ENCODE measurements at regions not wholly inside any gene's neighbourhood (a gene's known extent, or its start where the extent isn't known, plus 50 kb on each side); places are given as distances from the start of the nearest gene placed in this dataset.

DNA sequence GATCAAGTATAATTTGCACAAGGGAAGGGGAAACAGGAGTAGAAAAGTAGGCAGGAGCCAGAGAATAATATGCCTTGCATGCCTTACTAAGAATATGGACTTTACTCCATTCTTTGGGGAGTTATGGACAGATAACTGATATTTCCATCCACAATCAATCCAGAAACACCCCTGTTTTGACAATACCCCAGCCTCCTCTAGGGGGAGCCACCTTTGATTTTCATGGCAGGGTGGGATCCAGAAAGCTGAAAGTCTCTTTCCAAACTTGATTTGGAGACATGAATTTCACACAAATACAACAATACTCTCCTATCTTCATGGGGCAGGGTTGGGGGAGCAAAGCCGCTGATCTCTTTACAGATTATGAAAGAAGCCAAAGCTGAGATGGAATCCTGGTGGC is 404.1 kb downstream of the FOXA2 start:
- Mint-ChIP-seq H3K9me3 (peaks cover 14% of the 10 kb centered on the region), H3K36me3 (no peaks in the 10 kb centered on the region), H3K4me3 (no peak overlapping the region), H3K27ac (no peak overlapping the region), H3K27me3 (no peaks in the 10 kb centered on the region), H3K4me1 (no peaks in the 10 kb centered on the region)
- CTCF ChIA-PET, result no interaction called here
- no peak for DNase-seq

DNA sequence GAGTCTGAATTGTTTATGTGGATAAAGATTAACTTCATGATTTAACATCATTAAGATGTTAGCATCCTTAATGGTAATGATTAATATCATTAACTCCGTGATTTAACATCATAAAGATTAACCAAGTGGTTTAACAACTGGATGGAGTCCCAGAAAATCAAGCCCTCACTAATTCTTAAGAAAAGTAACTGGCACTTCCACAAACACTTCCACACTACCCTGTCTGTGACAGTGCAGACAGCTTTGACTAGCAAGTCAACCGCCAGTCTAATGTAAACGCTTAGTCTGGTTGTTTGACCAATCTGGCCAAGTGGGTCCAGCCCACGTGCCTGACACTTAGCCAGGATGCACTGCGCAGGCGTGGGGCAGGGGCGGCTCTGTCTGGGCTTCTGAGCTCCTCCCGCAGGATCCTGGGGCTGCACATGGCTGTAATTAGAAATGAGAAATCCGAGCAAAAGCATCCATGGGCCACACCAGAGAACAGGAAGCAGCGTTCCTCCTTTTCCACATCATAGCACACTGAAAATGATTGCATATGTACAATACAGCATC is 424.2 kb downstream of the FOXA2 start:
- Mint-ChIP-seq H3K9me3 (peaks cover 9% of the 10 kb centered on the region), H3K27me3 (no peaks in the 10 kb centered on the region), H3K27ac (no peak overlapping the region), H3K4me3 (no peak overlapping the region), H3K4me1 (no peaks in the 10 kb centered on the region), H3K36me3 (no peaks in the 10 kb centered on the region)
- CTCF ChIA-PET, result no interaction called here
- no peak for DNase-seq

- Mint-ChIP-seq H3K27me3 (no peaks in the 10 kb centered on the region), H3K4me1 (no peaks in the 10 kb centered on the region), H3K4me3 (no peak overlapping the region), H3K27ac (no peak overlapping the region), H3K9me3 (peaks cover 13% of the 10 kb centered on the region), H3K36me3 (no peaks in the 10 kb centered on the region)
- CTCF ChIA-PET, result no interaction called here
- no peak for DNase-seq
Observed at GRCh38 chr20:22159276-22159675, 425.1 kb downstream of the FOXA2 start.

- Mint-ChIP-seq H3K27ac (no peak overlapping the region), H3K36me3 (no peaks in the 10 kb centered on the region), H3K4me1 (no peaks in the 10 kb centered on the region), H3K4me3 (no peak overlapping the region), H3K27me3 (no peaks in the 10 kb centered on the region), H3K9me3 (peaks cover 25% of the 10 kb centered on the region)
- no peak for DNase-seq
- CTCF ChIA-PET, result no interaction called here
Observed at GRCh38 chr20:22127587-22127986, 422.1 kb downstream of the PAX1 start.

DNA sequence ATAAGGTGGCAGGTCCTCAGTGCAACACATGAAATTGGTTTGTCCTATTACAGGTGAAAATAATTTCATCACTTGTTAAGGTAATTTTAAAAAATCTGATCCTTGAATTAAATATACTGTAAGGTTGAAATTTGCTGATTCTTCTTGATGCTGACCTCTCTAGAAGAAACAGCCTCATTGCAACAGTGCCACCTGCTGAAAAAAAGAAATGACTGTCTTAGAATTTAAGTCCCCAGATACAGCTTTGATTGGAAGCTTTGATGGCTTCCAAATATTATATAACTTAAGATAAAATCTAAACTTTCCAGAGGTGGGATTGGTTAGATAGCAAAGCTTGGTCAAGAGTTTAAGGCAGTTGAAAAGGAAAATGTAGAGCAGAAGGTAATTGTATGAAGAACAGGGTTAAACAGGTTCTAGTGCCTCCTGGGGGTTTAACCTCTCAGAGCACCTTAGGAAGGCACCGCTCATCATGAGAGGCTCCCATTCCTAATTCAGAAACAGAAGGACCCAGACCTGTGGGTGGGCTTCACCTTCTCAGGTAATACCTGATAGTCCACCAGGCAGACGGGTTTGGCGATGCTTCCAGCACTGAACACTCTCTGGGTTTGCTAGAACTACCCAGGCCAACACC is 401.0 kb downstream of the PAX1 start:
- H3K4me1 Mint-ChIP-seq, result no peaks in the 10 kb centered on the region
- no peaks in the 10 kb centered on the region for H3K27me3 Mint-ChIP-seq
- no peak for DNase-seq
- H3K36me3 Mint-ChIP-seq, result no peaks in the 10 kb centered on the region
- CTCF ChIA-PET, result no interaction called here
- no peak overlapping the region for H3K27ac Mint-ChIP-seq
- H3K9me3 Mint-ChIP-seq, result peaks cover 27% of the 10 kb centered on the region
- no peak overlapping the region for H3K4me3 Mint-ChIP-seq

DNA sequence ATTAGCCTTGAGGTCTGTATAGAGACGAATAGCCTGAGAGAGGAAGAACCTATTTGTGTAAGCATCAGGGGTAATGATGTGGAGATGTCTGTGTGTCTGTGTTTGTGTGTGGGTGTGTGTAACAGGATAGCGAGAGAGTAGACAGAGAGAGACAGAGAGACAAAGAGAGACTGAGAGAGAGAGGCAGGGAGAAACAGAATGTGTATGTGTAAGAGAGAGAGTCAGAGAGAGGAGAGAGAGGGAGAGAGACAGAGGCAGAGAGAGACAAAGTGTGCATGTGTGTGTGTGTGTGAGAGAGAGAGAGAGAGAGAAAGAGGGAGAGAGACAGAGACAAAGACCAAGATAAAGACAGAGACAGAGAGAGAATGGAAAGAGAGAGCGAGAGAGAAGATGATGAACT is 396.1 kb downstream of the PAX1 start:
- Mint-ChIP-seq H3K36me3 (no peaks in the 10 kb centered on the region), H3K27ac (no peak overlapping the region)
- CTCF ChIA-PET, result no interaction called here

GRCh38 chr20:22100686-22101085 is 395.2 kb downstream of the PAX1 start:
- CTCF ChIA-PET, result no interaction called here
- peaks cover 27% of the 10 kb centered on the region for H3K9me3 Mint-ChIP-seq
- no peaks in the 10 kb centered on the region for H3K4me1 Mint-ChIP-seq
- no peak overlapping the region for H3K27ac Mint-ChIP-seq
- DNase-seq, result no peak
- no peaks in the 10 kb centered on the region for H3K36me3 Mint-ChIP-seq
- H3K4me3 Mint-ChIP-seq, result no peak overlapping the region
- H3K27me3 Mint-ChIP-seq, result no peaks in the 10 kb centered on the region

More for the DNA sequence above, 396.1 kb downstream of the PAX1 start:
- DNase-seq, result no peak
- Mint-ChIP-seq H3K27me3 (no peaks in the 10 kb centered on the region), H3K9me3 (peaks cover 27% of the 10 kb centered on the region), H3K4me3 (no peak overlapping the region), H3K4me1 (no peaks in the 10 kb centered on the region)

GRCh38 chr20:22099348-22099747 is 393.9 kb downstream of the PAX1 start:
- Mint-ChIP-seq H3K9me3 (peaks cover 27% of the 10 kb centered on the region), H3K27me3 (no peaks in the 10 kb centered on the region), H3K4me3 (no peak overlapping the region), H3K4me1 (no peaks in the 10 kb centered on the region), H3K36me3 (no peaks in the 10 kb centered on the region), H3K27ac (no peak overlapping the region)
- DNase-seq, result no peak
- CTCF ChIA-PET, result no interaction called here

DNA sequence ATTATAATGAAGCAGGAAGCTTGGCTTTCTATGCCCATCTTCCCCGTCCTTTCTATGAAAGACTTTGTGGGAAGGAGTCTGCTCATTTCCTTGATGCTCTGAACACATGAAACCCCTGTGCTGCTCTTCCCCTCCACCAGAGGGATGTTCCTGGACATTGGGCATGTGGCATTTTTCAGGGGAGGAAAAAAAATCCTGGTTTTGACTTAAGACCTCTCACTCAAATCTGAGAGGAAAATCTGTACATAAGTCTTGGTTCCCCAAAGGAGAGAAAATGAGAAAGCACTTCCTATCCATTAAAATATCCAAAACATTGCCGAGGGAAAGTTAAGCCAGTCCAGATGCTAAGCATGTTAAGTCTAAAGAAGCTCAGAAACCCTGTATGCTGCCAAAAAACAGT is 393.0 kb downstream of the PAX1 start:
- DNase-seq, result no peak
- Mint-ChIP-seq H3K9me3 (peaks cover 28% of the 10 kb centered on the region), H3K4me1 (no peaks in the 10 kb centered on the region), H3K36me3 (no peaks in the 10 kb centered on the region), H3K27me3 (no peaks in the 10 kb centered on the region), H3K27ac (no peak overlapping the region), H3K4me3 (no peak overlapping the region)
- CTCF ChIA-PET, result no interaction called here

GRCh38 chr20:22093122-22093521 is 387.7 kb downstream of the PAX1 start:
- Mint-ChIP-seq H3K27me3 (no peaks in the 10 kb centered on the region), H3K4me1 (no peaks in the 10 kb centered on the region)
- CTCF ChIA-PET, result no interaction called here

DNA sequence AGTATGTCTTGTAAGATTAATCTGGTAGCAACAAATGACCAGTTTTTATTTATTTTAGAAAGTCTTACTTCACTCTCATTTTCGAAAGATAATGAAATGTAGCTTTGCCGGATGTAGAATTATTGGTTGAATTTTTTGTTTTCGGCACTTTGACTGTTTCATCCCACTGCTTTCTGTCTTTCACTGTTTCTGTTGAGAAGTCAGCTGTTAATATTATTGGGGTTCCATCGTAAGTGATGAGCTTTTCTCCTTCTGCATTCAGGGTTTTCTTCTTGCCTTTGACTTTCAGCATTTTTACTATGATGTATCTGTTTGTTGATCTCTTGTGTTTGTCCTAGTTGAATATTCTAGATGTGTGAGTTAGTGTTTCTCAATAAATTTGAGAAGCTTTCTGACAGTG is 383.4 kb downstream of the PAX1 start:
- CTCF ChIA-PET, result no interaction called here
- DNase-seq, result no peak

More at GRCh38 chr20:22093122-22093521, 387.7 kb downstream of the PAX1 start:
- H3K9me3 Mint-ChIP-seq, result peaks cover 29% of the 10 kb centered on the region
- no peak overlapping the region for H3K27ac Mint-ChIP-seq
- H3K4me3 Mint-ChIP-seq, result no peak overlapping the region
- H3K36me3 Mint-ChIP-seq, result no peaks in the 10 kb centered on the region
- DNase-seq, result no peak

GRCh38 chr20:22080985-22081384 is 375.5 kb downstream of the PAX1 start:
- CTCF ChIA-PET, result no interaction called here

More for the DNA sequence above, 383.4 kb downstream of the PAX1 start:
- Mint-ChIP-seq H3K4me1 (no peaks in the 10 kb centered on the region), H3K27me3 (no peaks in the 10 kb centered on the region), H3K9me3 (peaks cover 18% of the 10 kb centered on the region), H3K27ac (no peak overlapping the region), H3K4me3 (no peak overlapping the region), H3K36me3 (no peaks in the 10 kb centered on the region)

DNA sequence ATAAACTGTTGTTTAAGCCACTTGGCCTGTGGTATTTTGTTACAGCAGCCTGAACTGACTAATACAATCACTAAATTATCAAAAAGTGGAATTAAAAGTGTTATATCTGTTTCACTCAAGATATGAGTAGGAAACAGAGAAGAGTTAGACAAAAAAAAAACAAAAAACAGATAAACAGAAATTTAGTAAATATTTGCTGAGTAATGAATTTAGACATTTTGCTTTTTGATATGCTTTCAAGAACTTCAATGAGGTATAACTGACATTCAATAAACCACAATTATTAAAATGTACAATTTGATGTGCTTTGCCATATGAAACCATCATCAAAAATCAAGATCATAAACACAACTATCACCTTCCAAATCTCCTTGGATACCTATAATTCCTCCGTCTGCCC is 369.2 kb downstream of the PAX1 start:
- CTCF ChIA-PET, result no interaction called here
- no peaks in the 10 kb centered on the region for H3K36me3 Mint-ChIP-seq
- no peak overlapping the region for H3K4me3 Mint-ChIP-seq
- DNase-seq, result no peak
- H3K27ac Mint-ChIP-seq, result no peak overlapping the region
- H3K4me1 Mint-ChIP-seq, result no peaks in the 10 kb centered on the region
- H3K9me3 Mint-ChIP-seq, result peaks cover 5% of the 10 kb centered on the region
- no peaks in the 10 kb centered on the region for H3K27me3 Mint-ChIP-seq

More at GRCh38 chr20:22080985-22081384, 375.5 kb downstream of the PAX1 start:
- no peak for DNase-seq
- Mint-ChIP-seq H3K4me3 (no peak overlapping the region), H3K4me1 (no peaks in the 10 kb centered on the region), H3K27ac (no peak overlapping the region), H3K27me3 (no peaks in the 10 kb centered on the region), H3K9me3 (peaks cover 7% of the 10 kb centered on the region), H3K36me3 (no peaks in the 10 kb centered on the region)

DNA sequence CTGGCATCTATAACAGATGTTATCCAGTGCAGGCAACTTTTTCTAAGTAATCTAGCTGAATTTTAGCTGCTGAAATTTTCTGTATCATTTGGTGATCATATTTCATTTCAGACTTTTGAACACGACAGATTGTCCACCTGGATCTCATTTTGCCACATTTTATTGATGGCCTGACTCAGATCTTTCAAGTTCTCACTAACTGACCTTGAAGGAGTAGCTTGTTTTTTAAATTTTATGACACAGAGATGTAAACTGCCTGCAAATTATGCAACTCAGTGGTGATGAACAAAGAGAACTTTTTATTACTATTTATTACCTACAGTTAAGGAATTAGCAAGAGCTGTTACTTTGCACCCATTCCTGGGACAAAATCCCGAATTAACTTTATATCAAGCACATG is 366.4 kb downstream of the PAX1 start:
- H3K27ac Mint-ChIP-seq, result no peak overlapping the region
- DNase-seq, result no peak
- CTCF ChIA-PET, result no interaction called here

DNA sequence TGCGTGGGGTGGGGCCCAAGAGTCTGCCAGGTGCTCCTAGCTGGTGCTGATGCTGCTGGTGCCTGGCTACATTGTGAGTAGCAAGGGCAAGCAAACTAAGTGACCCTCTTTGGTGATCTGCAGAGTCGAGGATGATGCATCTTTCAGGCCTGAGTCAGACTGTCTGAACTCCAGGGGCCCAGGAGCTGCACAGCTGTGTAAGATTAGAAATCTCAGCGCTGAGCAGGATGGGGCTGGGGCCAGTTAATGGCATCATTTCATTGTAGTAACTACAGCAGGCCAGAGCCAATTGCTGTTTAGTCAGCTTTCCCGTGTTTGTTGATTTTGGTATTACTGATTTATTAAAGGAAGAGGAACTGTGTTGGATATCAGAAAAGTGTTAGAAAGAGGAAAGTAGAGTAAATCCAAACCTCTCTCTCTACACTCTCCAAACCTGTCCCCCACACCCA is 365.2 kb downstream of the PAX1 start:
- Mint-ChIP-seq H3K9me3 (peaks cover 12% of the 10 kb centered on the region), H3K27me3 (no peaks in the 10 kb centered on the region), H3K27ac (no peak overlapping the region), H3K4me3 (no peak overlapping the region), H3K36me3 (no peaks in the 10 kb centered on the region), H3K4me1 (no peaks in the 10 kb centered on the region)
- DNase-seq, result no peak
- CTCF ChIA-PET, result no interaction called here

More for the DNA sequence above, 366.4 kb downstream of the PAX1 start:
- H3K9me3 Mint-ChIP-seq, result peaks cover 8% of the 10 kb centered on the region
- H3K4me1 Mint-ChIP-seq, result no peaks in the 10 kb centered on the region
- no peak overlapping the region for H3K4me3 Mint-ChIP-seq
- H3K36me3 Mint-ChIP-seq, result no peaks in the 10 kb centered on the region
- H3K27me3 Mint-ChIP-seq, result no peaks in the 10 kb centered on the region
